ES-I3 (cell line): ENCODE measurements at regions not wholly inside any gene's neighbourhood (a gene's known extent, or its start where the extent isn't known, plus 50 kb on each side); places are given as distances from the start of the nearest gene placed in this dataset.
"Not testable (repeated sequence)": the region's sequence is repeated elsewhere in the genome, so short reads cannot be mapped to it uniquely, and the experiment has no call there.

Experiments used
- H3K36me3 ChIP-seq: 2 replicates; pipeline ENCODE4 v1.6.1; 2013; ENCODE audit warnings: mild to moderate bottlenecking, low read length, control low read depth, moderate library complexity; ENCODE audit not compliant: insufficient read depth
- H3K4me1 ChIP-seq: 2 replicates; pipeline ENCODE4 v1.6.1; 2013; ENCODE audit warnings: mild to moderate bottlenecking, control low read depth, low read length; ENCODE audit not compliant: insufficient read depth
- H3K9ac ChIP-seq: 2 replicates; pipeline ENCODE4 v1.6.1; 2013; ENCODE audit warnings: low read depth, mild to moderate bottlenecking, low read length, moderate library complexity
- H3K9me3 ChIP-seq: 2 replicates; pipeline ENCODE4 v1.6.1; 2013; ENCODE audit warnings: mild to moderate bottlenecking, low read length, moderate library complexity; ENCODE audit not compliant: control insufficient read depth, insufficient read depth

DNA sequence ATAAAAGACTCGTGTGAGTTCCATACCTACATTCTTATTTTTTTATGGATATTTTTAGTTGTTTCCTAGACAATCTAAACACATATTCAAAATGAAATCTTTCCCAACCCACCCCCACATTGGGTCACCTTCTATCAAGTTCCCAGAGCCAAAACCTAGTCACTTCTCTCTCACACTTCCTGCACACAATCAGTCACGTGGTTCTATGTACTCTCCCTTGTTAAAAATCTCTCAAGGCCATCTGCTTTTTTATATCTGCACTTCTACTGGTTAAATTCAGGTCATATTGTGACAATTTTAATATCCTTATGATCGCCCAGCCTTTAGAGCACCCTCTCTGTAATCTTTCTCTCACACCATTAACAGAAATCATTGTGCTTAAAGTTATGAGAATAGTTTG, 175.0 kb upstream of the SYT10 start:
- no peak overlapping the region for H3K9ac ChIP-seq
- no peaks in the 10 kb centered on the region for H3K36me3 ChIP-seq
- H3K9me3 ChIP-seq: peaks cover 12% of the 10 kb centered on the region
- H3K4me1 ChIP-seq: no peaks in the 10 kb centered on the region

DNA sequence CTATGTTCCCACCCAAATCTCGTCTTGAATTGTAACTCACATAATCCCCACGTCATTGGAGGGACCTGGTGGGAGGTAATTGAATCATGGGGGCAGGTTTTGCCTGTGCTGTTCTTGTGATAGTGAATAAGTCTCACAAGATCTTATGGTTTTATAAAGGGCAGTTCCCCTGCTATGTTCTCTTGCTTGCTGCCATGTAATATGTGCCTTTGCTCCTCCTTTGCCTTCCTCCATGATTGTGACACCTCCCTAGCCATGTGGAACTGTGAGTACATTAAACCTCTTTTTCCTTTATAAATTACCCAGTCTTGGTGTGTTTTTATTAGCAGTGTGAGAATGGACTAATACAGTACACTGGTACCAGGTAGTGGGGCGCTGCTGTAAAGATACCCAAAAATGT, 177.6 kb upstream of the SYT10 start:
- H3K9me3 ChIP-seq: peaks cover 12% of the 10 kb centered on the region
- no peak overlapping the region for H3K9ac ChIP-seq
- no peaks in the 10 kb centered on the region for H3K4me1 ChIP-seq
- no peaks in the 10 kb centered on the region for H3K36me3 ChIP-seq

DNA sequence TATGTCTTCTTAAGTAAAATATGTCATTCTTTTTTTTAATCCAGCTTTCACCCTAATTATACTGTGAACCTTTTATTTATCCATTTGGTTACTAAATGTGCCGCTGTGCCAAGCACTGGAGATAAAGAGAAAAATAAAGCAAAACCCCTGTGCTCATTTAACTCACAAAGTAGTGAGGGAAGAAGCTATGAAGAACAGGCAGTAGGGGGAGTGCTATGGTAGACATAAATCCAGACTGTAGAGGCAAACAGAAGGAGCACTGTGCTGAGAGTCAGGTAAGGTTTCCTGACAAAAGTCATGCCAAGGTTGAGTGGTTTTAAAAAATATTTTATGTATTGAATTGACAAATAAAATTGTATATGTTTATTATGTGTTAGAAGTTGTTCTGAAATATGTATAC, 188.5 kb upstream of the SYT10 start:
- Histone ChIP-seq H3K36me3 (no peaks in the 10 kb centered on the region), H3K9me3 (no peaks in the 10 kb centered on the region), H3K4me1 (no peaks in the 10 kb centered on the region; the same call in 1 of the 2 replicates), H3K9ac (no peak overlapping the region)

DNA sequence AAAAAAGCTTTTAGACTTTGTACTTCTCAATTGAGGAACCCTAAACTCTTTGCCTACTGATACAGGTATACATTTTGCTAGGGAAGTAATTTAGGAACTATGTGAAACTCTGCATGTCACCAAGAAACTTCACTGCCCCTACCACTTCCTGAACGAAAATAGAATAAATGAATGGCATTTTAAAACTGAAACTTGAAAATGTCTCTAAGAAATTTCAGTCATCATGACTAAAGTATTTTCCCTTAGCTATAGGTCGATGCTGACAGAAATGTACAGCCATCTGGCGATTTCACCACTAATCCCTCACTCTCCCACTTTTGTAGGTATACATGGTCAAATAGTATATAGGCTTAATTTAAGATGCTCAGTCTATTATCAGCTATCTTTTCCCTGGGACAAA, 194.9 kb upstream of the SYT10 start:
- H3K9me3 ChIP-seq: no peaks in the 10 kb centered on the region
- no peaks in the 10 kb centered on the region for H3K36me3 ChIP-seq
- no peak overlapping the region for H3K9ac ChIP-seq
- H3K4me1 ChIP-seq: no peaks in the 10 kb centered on the region

DNA sequence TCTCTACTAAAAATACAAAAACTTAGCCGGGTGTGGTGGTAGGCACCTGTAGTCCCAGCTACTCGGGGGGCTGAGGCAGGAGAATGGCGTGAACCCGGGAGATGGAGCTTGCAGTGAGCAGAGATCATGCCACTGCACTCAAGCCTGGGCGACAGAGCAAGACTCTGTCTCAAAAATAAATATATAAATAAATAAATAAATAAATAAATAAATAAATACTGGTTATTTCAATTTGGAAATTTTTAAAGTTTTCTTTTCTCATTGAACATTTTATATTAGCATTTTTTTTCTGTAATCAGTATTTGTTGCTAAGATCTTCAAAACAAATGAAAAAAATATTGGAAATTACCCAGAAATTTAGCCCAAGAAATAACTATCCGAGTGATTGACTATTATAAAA, 197.3 kb upstream of the SYT10 start:
- not testable (repeated sequence) for H3K9ac ChIP-seq, H3K9me3 ChIP-seq, H3K36me3 ChIP-seq
- H3K4me1 ChIP-seq: peaks cover 14% of the 10 kb centered on the region; the same call in 1 of the 2 replicates

DNA sequence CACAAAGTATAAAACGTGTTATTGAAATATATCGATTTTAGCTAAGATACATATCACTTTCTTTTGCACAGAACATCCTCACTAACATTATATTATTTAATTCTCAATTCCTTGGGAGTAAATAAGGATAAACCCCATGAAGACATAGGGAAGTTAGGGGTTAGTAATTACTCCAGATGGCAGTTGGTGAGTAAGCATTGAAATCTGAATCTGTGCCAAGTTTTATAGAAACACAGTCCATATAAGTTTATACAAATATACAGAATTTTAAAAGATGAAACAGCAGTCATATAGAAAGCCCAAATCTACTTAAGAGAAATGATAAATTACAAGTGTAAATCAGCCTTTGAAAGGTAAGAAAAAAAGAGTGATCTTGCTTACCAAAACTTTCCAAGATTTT, 200.4 kb upstream of the SYT10 start:
- H3K36me3 ChIP-seq: no peaks in the 10 kb centered on the region
- peaks cover 20% of the 10 kb centered on the region; the same call in 1 of the 2 replicates for H3K4me1 ChIP-seq
- H3K9ac ChIP-seq: no peak overlapping the region
- H3K9me3 ChIP-seq: no peaks in the 10 kb centered on the region

DNA sequence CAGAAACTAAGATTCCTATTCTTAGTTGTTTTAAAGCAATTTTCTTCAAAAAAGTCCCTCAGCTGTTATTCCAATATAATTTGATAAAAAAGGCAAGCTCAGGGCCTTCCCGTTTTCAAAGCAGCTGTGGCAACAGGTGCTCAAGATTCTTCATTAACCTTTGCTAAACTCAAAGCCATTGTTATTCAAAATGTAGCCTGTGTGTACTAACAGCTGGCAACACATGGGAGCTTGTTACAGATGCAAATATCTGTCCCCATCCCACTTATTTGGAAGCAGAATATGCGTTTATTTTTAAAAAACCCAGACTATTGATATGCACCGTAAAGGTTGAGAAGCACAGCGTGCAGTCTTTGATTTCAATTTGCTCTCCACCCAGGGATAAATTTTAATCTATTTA, 210.4 kb upstream of the SYT10 start:
- Histone ChIP-seq H3K9me3 (peaks cover 7% of the 10 kb centered on the region), H3K36me3 (no peaks in the 10 kb centered on the region), H3K4me1 (no peaks in the 10 kb centered on the region), H3K9ac (no peak overlapping the region)

DNA sequence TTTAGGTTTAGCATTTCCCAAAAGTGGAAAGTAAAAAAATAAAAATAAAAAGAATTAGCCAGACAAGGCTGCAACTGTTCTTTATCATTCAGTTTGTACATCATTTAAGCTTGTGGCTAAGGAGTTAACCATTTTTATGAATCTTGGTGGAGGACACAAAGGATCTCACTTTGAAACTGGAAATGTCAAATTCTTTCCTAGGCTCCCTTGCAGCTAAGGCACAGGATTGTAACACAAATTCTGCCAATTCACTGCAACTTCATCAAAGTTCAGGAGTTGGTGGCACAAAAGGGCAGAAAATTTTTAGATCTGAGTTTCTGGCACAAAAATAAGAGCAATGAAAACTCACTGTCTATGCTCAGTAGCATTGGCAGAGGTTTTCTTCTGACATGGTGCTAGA, 211.2 kb upstream of the SYT10 start:
- no peaks in the 10 kb centered on the region for H3K36me3 ChIP-seq
- no peak overlapping the region for H3K9ac ChIP-seq
- peaks cover 7% of the 10 kb centered on the region for H3K9me3 ChIP-seq
- no peaks in the 10 kb centered on the region for H3K4me1 ChIP-seq

DNA sequence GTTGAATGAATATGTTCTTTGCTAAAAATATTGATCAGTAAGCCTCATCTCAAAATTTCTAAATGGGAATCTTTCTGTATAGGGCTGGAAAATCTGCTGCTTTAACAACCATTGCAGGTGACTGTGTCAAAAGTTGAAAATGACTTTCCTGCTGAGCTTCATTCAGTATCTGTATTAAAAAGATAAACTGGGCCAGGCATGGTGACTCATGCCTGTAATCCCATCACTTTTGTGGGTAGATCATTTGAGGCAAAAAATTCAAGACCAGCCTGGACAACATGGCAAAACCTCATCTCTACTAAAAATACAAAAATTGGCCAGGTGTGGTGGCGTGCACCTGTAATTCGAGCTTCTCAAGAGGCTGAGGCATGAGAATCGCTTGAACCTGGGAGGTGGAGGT, 213.7 kb upstream of the SYT10 start:
- Histone ChIP-seq H3K4me1 (no peaks in the 10 kb centered on the region), H3K9me3 (peaks cover 7% of the 10 kb centered on the region), H3K36me3 (no peaks in the 10 kb centered on the region), H3K9ac (no peak overlapping the region)

DNA sequence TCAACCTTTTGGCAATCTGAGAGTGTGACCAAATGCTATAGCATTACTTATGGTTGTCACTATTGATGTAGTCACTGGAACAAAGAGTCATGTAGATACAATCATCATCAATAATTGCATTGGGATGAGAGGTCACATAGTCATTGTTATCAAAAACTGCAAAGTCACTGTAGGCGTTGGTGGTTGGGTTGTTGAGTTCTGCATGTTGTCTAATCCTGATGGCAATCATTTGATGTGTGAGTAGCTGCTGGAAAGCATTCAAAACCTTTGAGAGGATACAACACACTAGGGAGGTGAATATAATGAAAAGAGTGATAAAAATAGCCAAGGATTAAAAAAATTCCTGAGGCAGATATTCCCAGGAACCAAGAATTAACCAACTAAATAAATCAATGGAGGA, 214.7 kb upstream of the SYT10 start:
- H3K4me1 ChIP-seq: no peaks in the 10 kb centered on the region
- peaks cover 7% of the 10 kb centered on the region for H3K9me3 ChIP-seq
- no peak overlapping the region for H3K9ac ChIP-seq
- H3K36me3 ChIP-seq: no peaks in the 10 kb centered on the region

DNA sequence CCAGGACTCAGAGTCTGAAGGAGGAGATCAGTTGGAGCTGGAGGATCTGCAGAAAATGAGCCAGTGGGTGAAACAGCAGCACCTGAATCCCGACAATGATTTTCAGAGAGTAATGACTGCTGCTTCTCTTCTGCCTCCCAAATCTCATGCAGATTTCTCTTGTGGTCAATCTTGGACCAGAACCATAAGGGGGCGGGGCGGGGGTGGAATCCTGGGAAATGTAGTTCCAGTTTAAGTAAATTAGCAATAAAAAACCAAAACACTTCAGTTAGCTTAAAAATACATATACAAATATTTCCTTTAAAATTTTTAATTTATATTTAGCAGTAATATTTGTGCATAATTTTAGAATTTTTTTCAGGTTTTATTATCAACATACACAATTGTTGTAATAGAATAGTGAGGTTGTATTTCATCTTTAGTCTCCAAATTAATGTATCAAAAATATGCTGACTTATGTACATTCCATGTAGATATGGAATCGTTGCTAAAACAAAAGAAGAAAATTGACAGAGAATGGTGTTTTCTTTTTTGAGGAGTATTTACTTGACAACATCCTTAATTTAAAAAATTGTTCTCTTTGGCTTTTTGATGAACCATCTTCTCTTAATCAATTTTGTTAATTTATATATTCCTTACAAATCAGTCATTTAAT, 223.5 kb upstream of the SYT10 start:
- H3K9me3 ChIP-seq: no peaks in the 10 kb centered on the region
- H3K36me3 ChIP-seq: no peaks in the 10 kb centered on the region
- no peak overlapping the region for H3K9ac ChIP-seq
- no peaks in the 10 kb centered on the region for H3K4me1 ChIP-seq

DNA sequence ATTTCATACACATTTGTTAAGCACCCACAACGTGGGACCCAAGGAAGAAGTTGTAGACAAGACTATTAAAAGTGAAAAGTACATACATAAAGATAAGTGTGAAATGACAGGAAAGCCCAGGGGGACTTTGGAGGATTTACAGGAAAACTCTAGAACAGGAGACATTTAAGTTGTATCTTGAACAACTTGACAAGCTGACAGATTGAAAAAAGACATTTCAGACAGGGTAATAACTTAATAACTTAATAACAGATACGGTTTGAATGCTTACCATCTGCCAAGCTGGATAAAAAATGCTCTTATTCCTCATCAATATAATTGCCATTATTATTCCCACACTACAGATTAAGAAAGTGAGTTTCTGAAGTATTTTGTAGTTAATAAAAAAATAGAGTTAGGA, 229.7 kb upstream of the SYT10 start:
- Histone ChIP-seq H3K36me3 (no peaks in the 10 kb centered on the region), H3K9me3 (no peaks in the 10 kb centered on the region), H3K9ac (no peak overlapping the region), H3K4me1 (peaks cover 13% of the 10 kb centered on the region)

DNA sequence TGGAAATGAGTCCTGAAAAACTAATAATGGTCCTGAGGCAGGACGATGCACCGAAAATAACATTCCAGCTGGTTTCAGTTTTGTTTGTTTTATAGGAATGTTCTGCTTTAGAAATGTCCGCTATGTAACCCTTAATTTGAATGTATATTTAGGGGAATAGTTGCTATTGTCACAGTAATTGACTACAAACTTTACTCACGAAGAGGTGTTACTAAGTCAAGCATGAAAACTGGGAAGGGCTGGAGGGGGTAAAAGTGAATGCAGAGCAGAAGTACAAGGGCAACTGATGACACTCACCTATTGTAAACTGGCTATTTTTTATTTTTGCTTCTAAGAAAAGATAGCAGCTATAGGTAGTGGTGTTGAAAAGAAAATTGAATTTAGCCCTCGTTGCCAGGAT, 230.7 kb upstream of the SYT10 start:
- H3K36me3 ChIP-seq: no peaks in the 10 kb centered on the region
- H3K9me3 ChIP-seq: no peaks in the 10 kb centered on the region
- H3K9ac ChIP-seq: no peak overlapping the region
- peaks cover 13% of the 10 kb centered on the region for H3K4me1 ChIP-seq

DNA sequence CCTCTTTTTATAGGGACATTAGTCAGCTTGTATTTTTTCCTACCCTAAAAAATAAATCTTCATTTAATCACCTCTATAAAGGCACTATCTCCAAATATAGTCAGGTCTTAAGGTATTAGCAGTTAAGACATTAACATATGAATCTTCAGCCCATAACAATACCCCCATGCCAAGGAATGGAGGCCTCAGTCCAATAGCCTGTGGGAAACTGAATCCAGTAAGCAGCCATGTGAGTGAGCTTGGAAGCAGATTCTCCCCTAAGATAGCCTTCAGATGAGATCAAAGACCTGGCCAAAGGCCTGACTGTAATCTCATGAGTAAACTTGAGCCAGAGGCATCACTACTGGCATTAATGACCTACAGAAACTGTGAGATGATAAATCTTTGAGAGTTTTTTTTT, 232.1 kb upstream of the SYT10 start:
- Histone ChIP-seq H3K4me1 (peaks cover 13% of the 10 kb centered on the region), H3K36me3 (no peaks in the 10 kb centered on the region), H3K9me3 (no peaks in the 10 kb centered on the region), H3K9ac (no peak overlapping the region)

DNA sequence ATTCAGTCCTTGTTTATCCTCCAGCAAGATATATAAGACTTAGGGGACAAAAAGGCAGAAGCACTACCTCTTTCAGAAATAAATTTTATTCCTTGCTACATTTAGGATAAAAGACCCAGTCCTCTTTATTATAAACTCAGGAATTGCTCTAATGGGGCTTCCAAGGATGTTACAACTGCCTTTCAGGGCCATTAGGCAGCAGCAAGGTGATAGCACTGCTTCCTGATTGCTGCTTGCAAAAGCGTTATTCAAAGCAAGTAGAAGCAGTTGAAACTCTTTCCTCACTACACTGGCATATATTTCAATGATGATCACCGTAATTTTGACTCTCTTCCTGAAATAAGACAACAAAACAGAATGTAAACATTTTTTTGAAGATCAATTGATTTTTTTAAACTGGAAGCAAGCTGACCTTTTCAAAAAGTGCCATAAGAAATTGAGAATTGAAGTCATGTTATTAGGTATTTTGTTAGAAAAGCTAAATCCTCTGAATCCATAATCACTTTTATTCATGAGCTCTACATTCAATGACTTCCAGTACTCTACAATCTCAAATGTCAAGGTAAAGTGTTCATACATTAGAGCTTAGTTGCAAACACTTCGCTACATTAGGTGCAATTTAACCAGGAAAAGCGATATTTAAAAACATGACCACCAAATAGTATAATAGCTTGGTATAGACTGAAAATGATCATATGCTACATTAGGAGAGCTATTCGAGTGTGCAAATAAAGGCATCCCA, 233.4 kb upstream of the SYT10 start:
- Histone ChIP-seq H3K36me3 (no peaks in the 10 kb centered on the region), H3K9me3 (no peaks in the 10 kb centered on the region), H3K4me1 (peaks cover 13% of the 10 kb centered on the region), H3K9ac (no peak overlapping the region)
